LNCaP clone FGC (cell line): ENCODE measurements at regions not wholly inside any gene's neighbourhood (a gene's known extent, or its start where the extent isn't known, plus 50 kb on each side); places are given as distances from the start of the nearest gene placed in this dataset.

Experiments
- DNase-seq: peaks from one replicate; pipeline ENCODE4 v3.0.0-alpha.2; 2011; ENCODE audit warnings: low read depth
- H3K4me3 ChIP-seq: 2 replicates; pipeline ENCODE4 v1.5.1; 2011; ENCODE audit warnings: mild to moderate bottlenecking, low read depth, low read length, control low read depth
- CTCF ChIP-seq: IDR thresholded peaks from 2 replicates; pipeline ENCODE4 v1.5.1; 2012; ENCODE audit warnings: mild to moderate bottlenecking; ENCODE audit not compliant: control insufficient read depth, insufficient read depth; ENCODE audit errors: extremely low read depth

- TF ChIP-seq CTCF: no peak
- no peak for DNase-seq
- no peak overlapping the region for H3K4me3 ChIP-seq
Measured at GRCh38 chr6:77217896-77218295, 245.4 kb downstream of the HTR1B start.

- no peak overlapping the region for H3K4me3 ChIP-seq
- no peak for TF ChIP-seq CTCF
- no peak for DNase-seq
Measured at GRCh38 chr6:77205936-77206335, 257.4 kb downstream of the HTR1B start.

GRCh38 chr6:77204555-77204954 is 258.7 kb downstream of the HTR1B start:
- DNase-seq: no peak
- TF ChIP-seq CTCF: no peak
- H3K4me3 ChIP-seq: no peak overlapping the region

GRCh38 chr6:77183447-77183846 is 279.8 kb downstream of the HTR1B start:
- no peak overlapping the region for H3K4me3 ChIP-seq
- TF ChIP-seq CTCF: no peak
- no peak for DNase-seq

- DNase-seq: no peak
- no peak overlapping the region for H3K4me3 ChIP-seq
- no peak for TF ChIP-seq CTCF
Measured at GRCh38 chr6:77181749-77182148, 281.5 kb downstream of the HTR1B start.

- TF ChIP-seq CTCF: no peak
- no peak for DNase-seq
- no peak overlapping the region for H3K4me3 ChIP-seq
Measured at GRCh38 chr6:77180326-77180725, 283.0 kb downstream of the HTR1B start.

- no peak overlapping the region for H3K4me3 ChIP-seq
- DNase-seq: no peak
- no peak for TF ChIP-seq CTCF
Measured at GRCh38 chr6:77178821-77179220, 284.5 kb downstream of the HTR1B start.
